Renal cortical epithelial cell (primary cell): ENCODE measurements at regions not wholly inside any gene's neighbourhood (a gene's known extent, or its start where the extent isn't known, plus 50 kb on each side); places are given as distances from the start of the nearest gene placed in this dataset.

Experiments
- DNase-seq: peaks from one replicate; pipeline ENCODE4 v3.0.0-alpha.2; 2011; ENCODE audit warnings: low read depth

DNA sequence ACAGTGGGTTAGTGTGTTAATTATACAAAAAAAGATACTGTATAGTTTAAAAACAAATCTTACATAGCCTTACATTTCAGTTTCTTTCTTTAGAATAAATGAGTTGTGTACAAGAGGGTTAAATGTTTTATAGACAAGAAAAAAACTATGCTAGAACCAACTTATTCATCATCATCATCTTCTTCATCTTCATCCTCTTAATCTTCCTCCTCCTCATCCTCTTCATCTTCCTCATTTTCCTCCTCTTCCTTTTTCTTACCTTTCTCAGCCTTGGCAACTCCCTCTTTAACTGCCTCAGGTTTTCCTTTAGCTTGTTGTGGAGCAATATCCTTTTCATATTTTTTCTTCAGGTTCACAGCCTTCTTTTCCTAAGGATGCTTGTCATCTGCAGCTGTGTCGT is 53.7 kb downstream of the RPS12 start:
- DNase-seq: no peak

- DNase-seq: no peak
Measured at GRCh38 chr6:132872923-132873322, 58.6 kb downstream of the RPS12 start.

- no peak for DNase-seq
Measured at GRCh38 chr6:132877003-132877402, 62.6 kb downstream of the RPS12 start.

GRCh38 chr6:132887204-132887603 is 72.8 kb downstream of the RPS12 start:
- DNase-seq: no peak

GRCh38 chr6:132888701-132889100 is 74.3 kb downstream of the RPS12 start:
- no peak for DNase-seq

DNA sequence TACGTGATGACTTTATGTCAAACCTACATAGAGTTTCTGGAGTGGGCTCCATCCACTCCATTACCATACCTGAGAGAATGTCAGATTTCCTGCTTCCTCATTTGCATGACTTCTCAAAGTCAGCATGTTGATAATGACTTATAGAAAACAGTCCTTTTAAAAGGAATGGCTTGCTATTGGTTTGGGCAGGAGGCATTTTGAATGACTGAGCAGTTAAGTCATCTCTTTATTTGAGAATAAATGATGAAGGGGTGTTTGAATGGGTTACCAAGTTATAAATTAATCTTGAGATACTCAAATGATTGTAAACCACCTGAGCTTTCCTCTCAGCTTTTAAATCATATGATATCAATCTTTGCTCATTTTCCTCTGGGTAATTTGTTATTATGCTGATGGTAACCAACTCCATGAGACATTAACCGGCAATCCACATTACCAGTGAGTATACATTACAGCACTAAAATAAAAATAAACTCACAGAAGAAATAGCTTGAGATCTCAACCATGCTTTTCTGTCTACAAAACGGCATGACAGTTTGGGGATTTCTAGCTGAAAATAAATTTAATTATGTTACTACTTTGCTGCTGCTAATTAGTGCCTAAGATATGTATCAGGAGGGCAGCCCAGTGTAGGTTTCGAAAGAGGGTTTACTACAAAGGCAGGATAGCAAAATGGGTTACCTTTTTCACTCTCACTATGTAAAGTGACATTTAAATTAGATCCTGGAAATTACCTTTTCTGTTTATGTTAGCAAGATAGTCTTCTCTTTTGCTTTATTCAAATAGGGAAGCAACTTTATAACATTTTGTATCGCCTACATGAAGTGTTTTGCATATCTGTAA is 78.8 kb downstream of the RPS12 start:
- peak; percentile 64 for DNase-seq

DNA sequence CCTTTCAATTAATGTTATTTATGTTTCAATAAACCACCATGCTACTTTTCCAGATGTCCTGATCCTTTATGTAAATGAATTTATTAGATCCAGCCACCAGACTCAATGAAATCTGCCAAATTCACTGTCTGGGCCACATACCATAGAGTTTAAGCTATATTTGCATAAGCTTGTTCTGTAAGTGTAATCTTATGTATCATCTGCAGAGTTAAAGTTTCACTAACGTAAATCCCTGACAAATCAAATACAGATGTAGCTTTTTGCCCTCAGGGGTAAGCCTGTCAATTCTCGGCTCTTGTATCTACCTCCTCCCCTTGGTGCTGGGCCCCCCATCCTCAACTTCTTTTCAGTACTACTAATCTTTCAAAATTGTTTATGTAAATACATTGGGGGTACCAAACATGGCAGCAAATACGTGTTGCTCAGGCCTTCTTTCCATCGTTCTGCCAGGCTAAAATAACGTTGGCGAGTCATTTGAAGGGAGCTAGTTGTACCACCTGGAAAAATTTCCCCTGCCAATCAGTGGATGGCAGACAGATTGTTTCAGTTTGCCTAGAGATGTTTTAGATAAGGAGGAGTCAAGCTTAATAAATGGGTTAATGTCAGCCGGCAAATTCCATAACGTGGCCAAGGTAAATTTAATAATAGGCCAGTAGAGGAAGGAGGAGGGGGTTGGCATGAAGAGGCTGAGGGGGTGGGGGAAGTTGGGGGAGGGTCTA is 79.6 kb downstream of the RPS12 start:
- DNase-seq: no peak

GRCh38 chr6:132898376-132898775 is 84.0 kb downstream of the RPS12 start:
- DNase-seq: no peak

GRCh38 chr6:132900849-132901248 is 86.5 kb downstream of the RPS12 start:
- DNase-seq: no peak

DNA sequence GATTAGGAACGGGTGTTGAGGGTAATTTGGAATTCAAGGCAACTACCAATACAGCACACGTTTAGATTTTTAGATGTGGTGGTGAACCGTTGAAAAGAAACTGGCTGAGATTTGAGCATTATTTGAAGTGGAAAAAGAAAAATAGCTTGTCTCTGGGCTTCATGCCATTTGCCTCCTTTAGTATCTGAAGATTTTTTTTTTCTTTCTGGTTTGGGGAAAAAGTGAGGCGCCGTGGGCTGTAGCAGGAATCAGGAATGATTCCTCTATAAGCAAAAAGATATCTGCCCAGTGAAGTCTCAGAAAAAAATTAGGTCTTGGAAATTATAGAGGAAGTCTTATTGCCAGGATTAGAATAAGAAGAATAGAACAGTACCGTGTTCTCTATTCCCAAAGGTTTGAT is 88.5 kb downstream of the RPS12 start:
- no peak for DNase-seq

- no peak for DNase-seq
Measured at GRCh38 chr6:132907231-132907630, 92.9 kb downstream of the RPS12 start.

- DNase-seq: peak; percentile 55
Measured at GRCh38 chr6:132907914-132908313, 93.5 kb downstream of the RPS12 start.

GRCh38 chr6:132909742-132910141 is 95.4 kb downstream of the RPS12 start:
- no peak for DNase-seq

DNA sequence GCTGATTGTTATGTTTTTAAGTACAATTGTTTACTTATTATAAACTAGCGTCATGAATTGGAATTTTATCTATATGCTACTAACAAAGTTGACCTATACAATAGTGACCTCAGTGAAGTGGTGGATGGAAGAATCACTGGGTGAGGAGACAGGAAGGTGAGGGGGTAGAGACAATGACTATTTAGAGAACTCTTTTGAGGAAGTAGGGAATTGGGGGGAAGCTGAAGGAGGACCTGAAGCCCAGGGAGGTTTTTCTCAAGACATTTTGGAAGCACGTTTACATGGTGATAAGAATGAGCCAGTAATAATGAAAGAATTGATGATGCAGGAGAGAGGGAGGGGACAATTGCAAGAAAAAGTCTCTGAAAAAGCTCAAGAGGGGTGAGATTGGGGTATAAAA is 96.4 kb downstream of the RPS12 start:
- no peak for DNase-seq

GRCh38 chr6:132919045-132919860 is 104.9 kb downstream of the RPS12 start:
- DNase-seq: peak; percentile 98

DNA sequence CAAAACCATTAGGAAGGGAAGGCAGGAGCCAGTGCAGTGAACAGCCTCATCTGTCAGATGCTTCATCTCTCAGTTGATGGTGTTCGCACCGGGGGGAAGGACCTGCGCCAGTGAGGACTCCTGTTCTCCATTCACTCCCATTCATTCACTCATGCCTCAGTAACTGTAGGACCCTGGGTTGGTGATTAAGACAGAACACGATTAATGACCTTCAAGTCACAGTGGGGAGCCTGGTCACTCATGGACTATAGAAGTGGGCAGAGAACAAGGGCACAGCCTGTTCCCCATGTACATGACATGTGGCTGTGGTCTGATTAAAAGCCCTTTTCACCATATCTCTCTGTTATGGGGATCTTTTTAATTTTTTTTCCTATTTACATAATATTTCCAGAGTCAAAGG is 113.3 kb downstream of the RPS12 start:
- DNase-seq: no peak

- no peak for DNase-seq
Measured at GRCh38 chr6:132929141-132929540, 114.8 kb downstream of the RPS12 start.

DNA sequence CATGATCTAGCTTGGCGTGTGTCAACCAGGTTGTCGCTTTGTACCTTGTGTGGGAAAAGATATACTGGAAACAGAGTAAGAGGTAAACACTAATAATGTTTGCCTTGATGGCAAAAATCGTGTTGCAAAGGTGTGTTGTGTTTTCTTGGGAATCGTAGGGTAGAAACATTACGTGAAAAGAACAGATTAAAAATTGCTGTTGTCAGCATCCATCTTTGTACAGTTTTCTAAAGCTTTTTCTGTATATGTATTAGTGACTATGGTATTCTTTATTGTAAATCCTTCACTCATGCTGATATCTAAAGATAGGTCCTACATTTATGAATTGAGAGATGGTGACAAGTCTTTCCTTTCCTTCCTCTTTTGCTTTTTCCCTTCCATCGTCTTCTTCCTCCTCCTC is 116.9 kb downstream of the RPS12 start:
- DNase-seq: no peak

GRCh38 chr6:132931936-132932514 is 117.7 kb downstream of the RPS12 start:
- DNase-seq: peak; percentile 94

DNA sequence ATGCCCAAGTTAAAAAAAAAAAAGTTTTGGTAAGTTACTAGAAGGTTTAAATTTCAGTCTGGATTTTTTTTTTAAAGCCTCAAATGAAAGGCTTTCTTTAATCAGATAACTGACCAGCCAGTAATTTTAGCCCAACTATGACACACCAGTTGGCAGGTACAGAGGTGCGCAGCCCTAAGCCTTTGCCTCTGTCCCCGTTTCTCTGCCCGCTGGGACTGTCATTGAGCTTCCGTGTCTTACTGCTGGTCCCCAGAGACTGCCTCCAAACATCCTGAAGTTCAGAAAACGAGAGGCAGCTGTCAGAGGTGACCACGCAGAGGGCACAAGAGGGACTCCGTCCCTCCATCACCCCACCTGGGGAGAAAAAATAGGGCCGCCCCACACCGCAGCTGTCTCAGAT is 118.2 kb downstream of the RPS12 start:
- DNase-seq: no peak

DNA sequence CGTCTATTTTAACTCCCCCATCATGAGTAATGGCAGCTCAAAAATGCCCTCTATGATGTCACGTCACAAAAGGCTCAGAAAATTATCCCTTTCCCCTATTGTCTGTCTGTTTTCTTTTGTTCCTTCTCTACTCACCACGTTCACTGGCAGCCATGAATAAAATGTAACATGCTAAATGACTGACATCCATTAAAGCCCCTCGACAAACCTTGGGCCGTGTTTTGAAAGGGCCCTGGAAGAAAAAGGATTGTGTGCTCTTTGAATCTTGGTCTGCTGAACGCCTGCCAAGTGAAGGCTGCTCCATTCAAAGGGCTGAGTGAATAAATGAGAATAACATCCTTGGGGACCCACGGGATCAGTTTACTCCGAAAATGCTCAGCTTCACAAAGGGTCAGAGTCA is 118.7 kb downstream of the RPS12 start:
- DNase-seq: no peak

DNA sequence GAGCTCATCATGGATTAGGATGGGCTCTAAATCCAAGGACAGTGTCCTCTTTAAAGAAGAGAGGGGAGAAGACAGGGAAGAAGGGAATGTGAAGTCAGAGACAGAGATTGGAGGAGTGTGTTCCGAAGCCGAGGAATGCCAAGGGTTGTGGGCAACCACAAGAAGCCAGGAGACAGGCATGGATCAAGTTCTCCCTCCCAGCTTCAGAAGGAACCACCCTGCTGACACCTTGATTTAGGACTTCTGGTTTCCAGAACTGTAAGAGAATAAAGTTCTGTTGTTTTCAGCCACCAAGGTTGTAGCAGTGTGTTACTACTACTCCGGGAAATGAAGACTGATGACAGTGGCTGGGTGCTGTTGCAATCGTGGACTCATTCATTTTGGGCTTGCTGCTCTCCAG is 120.1 kb downstream of the RPS12 start:
- peak; percentile 90 for DNase-seq
